H1 (cell line): ENCODE measurements at regions not wholly inside any gene's neighbourhood (a gene's known extent, or its start where the extent isn't known, plus 50 kb on each side); places are given as distances from the start of the nearest gene placed in this dataset.

Experiments
- TEAD4 ChIP-seq: IDR thresholded peaks from 2 replicates; pipeline ENCODE4 v1.6.1; 2012; ENCODE audit warnings: low read depth, low read length, inconsistent platforms, mixed read lengths

DNA sequence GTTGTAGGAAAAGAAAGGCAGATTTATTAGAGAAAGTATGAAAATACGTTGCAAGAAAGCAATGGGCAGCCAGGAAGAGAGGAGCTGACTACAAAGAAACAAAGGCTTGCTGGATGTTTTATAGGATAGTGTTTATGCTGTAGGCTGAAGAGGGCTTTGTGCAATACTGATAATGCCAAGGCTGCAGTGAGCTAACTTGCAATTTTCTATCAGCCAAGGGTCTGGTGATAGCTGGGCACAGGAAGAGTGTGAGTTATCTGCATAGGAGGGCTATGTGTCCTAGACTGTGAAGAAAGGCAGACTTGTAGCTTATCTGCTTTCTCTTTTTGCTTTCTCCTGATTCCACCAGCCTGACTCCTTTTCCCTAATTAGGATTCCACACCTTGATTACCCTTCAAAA, 51.3 kb upstream of the OSBPL11 start (continued):
- no peak for TF ChIP-seq TEAD4
